LHCN-M2 (cell line): ENCODE measurements at regions not wholly inside any gene's neighbourhood (a gene's known extent, or its start where the extent isn't known, plus 50 kb on each side); places are given as distances from the start of the nearest gene placed in this dataset.

ENCODE experiments used
- DNase-seq: peaks from one replicate; pipeline ENCODE4 v3.0.0-alpha.2; 2012; ENCODE audit warnings: low read depth

- DNase-seq = no peak
These were observed 313.1 kb upstream of the DAB1 start for GRCh38 chr1:57736940-57737339.

GRCh38 chr1:57729181-57729580 is 305.3 kb upstream of the DAB1 start:
- no peak for DNase-seq

DNA sequence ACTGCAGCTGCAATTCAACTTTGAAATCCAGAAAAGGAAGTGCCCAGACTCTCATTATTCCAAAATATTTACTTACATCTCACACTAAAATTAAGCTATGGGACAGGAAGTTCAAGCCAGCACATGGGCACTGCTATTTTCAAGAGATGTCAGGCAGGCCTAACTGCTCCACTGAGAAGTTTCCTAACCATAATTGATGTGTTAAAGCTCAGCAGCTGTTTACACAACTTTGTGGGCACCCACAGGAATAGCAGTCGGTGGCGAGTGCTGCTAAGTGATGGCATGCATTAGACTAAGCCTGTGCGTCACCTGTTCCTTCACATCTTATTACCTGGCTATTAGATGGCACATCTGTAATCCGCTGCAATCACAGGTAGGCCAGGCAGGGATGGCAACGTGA is 303.3 kb upstream of the DAB1 start:
- no peak for DNase-seq

DNA sequence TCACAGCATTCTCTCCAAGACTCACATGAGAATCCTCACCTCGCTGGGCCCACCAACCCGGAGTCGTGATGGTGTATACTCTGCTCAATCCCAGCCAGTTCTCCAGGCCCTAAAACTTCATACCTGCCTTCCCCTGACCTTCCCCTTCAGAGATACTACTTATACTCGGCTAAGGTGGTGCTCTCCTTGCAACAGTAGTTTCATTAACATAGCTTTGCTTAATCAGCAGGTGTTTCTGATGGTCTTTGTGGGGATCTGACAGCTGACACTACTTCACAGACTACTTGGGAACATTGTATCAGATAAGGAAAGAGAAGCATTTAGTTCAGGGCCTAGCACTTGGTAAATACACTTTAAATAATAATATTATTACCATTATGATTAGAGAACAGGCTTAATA is 301.5 kb upstream of the DAB1 start:
- DNase-seq = no peak

DNA sequence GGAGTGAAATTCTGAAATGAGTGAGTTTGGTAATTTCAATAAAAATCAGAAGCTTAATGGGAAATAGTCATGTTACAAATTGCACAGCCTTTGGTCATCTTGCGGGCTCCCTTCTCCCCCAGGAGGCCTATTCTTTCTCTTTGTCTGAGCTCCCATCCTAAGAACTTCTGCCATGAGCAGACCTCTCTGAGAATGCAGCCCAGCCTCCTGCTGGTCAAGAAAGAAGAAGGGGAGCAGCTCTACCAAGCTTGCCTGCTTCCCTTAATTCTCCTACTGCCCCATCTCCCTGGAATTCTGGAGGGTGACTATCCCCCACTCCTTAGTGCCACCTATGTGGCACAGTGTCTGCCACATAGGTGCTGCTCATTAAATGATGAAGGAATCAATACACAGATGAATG is 300.7 kb upstream of the DAB1 start:
- DNase-seq = no peak

GRCh38 chr1:57722285-57722978 is 298.6 kb upstream of the DAB1 start:
- DNase-seq = no peak

DNA sequence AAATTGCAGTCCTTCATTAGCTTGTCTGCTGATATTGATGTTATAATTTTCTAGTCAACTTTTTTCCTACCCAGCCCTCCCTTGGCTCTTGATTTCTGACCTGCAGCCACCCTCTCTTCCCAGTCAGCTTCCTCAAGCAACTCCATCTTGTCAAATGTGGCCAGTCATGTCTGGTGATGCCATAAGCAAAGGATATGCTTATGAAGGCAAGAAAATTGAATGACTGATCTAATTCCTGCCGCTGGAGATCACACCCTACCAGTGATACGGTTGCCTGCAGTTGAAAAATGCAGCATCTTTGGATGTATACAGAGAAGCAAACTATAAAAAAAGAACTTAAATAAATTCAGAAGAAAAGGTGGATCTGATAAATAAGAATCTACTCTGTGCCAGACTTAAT is 297.1 kb upstream of the DAB1 start:
- DNase-seq = no peak

DNA sequence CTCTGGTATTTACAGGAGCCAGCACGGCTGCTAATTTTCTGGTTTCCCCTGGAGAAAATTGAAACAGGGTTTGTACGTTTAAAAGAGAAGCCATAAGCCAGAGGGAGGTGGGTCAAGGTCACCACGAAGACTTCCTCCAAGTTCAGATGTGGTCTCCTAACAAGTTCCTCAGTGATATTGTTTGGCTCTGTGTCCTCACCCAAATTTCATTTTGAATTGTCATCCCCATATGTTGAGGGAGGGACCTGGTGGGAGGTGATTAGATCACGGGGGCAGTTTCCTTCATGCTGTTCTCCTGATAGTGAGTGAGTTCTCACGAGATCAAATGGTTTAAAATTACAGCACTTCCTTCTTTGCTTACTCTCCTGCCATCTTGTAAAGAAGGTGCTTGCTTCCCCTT is 295.4 kb upstream of the DAB1 start:
- DNase-seq = no peak

DNA sequence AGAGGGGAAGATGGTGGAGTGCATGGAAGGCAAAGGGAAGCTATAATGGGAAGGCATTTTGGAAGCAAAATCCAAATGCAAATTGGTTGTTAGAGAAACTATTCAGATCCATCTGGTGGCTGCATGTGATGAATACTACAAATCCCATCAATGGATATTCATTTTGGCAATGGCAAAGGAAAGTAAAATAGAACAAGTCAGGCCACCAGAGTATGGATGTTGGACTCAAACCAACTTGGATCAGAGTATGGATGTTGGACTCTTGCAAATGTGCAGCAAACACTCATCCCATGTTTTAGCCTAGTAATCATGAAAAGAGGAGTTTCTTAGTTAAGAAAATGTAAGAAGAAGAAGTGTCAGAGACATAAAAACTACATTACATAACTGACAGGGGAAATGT is 289.6 kb upstream of the DAB1 start:
- no peak for DNase-seq

DNA sequence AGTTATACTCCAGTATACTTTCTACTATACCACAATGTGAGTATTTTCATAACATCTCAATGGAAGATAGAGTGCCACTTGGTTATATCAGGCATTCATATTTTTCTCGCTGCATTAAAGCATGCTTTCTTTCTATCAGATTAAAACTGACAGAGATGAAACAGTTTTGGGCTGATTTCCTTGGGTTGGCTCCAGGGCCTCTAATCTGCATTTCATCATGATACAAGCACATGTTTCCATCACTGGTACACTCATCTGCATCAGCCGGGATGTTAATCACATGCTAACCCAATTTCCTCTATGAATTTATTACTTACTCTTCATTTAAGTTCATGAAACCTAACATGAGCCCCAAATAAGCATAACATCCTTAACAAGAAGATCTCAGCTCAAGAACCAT is 289.0 kb upstream of the DAB1 start:
- DNase-seq = no peak

DNA sequence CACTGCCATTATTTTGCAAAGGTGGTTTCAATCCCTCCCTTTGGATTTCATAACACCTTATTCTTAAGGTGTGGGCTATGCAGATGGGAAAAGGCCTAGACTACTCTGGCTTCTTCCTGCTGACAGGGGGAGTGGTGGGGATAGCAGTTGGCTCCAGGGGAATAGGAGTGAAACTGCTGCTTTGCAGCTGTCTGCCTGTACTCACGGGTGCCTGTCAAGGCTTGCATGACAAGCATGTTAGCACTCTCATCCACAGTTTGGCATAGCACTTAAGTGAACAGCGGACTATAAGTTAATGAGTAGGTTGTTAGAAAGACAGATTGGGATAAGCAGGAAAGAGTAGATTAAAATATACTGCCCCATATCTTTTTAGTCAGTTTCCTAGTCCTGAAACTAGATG is 287.5 kb upstream of the DAB1 start:
- DNase-seq = no peak

GRCh38 chr1:57707631-57708030 is 283.8 kb upstream of the DAB1 start:
- no peak for DNase-seq

DNA sequence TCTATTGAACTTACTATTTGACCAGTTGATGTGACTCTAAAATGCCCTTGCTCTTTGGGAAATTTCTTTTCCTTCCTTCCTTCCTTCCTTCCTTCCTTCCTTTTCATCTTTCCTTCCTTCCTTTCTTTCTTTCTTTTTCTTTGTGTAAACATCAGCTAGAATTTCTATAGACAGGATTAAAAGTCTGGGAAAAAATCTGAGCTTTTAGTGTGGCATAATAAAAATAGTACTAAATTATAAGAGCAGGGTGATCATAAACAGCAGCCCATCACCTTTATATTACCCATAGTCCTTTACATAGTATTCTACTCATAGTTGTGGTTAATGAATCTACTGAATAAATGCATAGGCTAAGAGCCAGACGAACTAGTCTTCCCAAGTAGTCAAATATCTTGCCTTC is 281.0 kb upstream of the DAB1 start:
- DNase-seq = no peak

GRCh38 chr1:57704231-57704630 is 280.4 kb upstream of the DAB1 start:
- no peak for DNase-seq

DNA sequence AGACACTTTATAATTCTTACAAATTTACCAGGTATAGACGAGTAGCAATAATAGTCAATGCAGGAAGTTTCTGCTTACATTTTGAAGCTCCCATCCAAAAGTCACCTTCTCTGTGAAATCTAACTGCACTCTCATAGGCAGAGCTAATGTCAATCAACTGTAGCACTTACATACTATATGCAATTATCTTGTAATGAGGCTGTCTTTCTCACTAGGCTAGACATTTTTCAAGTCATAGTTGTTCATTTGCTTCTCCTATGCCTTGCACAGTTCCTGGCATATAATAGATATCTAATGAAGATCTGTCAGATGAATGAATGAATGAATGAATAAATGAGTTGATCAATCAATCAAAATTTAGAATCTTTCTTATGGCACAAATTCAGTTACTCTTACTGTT is 273.0 kb upstream of the DAB1 start:
- no peak for DNase-seq

- DNase-seq = no peak
These were observed 272.2 kb upstream of the DAB1 start for GRCh38 chr1:57696043-57696442.

- DNase-seq = no peak
These were observed 262.4 kb upstream of the DAB1 start for GRCh38 chr1:57686306-57686705.

DNA sequence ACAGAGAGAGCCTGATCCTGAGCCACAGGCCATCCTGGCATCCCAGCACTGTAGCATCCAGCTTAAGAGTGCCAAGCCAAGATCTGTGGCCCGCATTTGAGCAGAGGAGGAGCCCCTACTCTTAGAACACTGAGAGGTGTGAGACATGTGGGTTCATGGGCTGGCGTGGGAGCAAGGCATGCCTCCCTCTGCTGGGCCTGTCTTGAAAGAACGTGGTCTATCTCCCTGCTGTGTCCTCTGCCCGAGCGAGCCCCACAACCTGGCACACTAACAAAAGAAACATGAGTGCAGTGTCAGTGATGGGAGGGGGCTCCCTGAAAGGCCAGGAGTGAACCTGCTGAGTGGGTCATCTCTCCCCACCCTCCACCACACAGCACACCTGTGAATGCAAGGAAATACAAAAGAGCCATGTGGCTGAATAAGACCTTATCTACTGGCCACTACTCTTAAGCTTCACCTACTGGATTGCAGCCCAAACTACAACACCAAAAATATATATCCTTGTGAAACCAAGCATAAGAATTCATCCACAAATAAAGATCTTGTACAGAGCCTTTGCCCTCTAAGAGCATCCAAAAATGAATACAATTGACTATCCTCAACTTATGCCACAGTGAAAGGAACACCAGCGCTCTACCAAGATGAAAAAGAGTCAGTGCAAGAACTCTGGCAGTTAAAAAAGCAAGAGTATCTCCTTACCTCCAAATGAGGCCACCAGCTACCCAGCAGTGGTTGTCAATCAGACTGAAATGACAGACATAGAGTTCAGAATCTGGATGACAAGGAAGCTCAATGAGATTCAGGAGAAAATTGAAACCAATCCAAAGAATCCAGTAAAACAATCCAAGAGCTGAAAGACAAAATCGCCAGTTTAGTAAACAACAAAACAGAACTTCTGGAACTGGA is 259.4 kb upstream of the DAB1 start:
- no peak for DNase-seq

DNA sequence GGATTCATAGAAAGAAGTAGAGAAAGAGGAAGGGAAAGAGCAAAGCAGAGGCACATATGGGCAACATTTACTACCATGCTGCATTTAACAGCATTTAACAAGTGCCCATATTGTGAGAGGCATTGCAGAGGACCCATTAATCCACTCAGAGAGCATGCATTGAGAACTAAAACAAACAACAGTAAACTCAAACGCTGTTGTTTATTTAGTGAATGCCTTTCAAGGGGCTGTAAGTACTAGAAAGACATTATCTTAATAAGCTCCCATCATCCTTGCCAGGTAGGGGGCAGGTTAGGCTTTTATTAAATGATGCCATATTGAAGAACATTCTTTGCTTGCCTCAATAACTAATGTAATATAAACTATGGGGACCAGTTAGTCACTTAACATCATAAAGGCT is 254.3 kb upstream of the DAB1 start:
- DNase-seq = no peak

DNA sequence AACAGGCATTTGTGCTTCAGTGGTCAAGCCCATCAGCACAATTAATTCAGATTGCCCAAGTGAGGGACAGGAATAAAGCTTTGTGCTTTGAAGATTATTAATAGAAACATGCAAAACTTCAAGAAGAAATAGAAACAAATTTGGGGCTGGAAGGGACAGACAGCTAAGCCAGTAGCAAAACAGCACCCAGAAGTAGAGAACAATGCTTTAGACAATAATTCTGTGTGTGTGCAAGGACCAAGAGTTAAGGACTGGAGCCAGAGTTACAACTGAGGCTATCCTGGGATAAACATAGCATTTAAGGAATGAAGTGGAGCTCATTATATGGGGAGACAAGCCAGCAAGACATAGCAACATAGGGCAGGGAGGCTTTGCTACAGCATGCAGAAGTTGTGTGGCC is 251.9 kb upstream of the DAB1 start:
- no peak for DNase-seq

DNA sequence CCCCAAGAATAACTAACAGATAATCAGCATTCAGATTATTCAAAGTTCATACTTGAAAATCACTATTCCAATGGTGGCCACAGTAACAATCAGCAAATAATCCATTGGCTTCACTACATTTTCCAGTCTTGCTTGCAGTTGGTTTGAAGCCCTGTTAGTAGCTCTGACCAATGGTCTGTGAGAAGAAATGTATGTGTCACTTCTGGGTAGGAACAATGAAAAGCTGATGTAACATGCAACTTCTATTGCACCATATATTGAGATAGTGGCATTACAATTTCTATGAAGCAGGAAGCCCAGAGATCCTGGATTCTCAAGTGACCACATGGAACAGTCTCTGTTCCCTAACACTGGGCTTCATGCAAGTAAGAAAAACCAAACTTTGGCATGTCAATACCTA is 250.9 kb upstream of the DAB1 start:
- no peak for DNase-seq

GRCh38 chr1:57672346-57673140 is 248.7 kb upstream of the DAB1 start:
- DNase-seq = no peak
